ENCODE measurements at regions not wholly inside any gene's neighbourhood (a gene's known extent, or its start where the extent isn't known, plus 50 kb on each side); places are given as distances from the start of the nearest gene placed in this dataset.
"Not testable (repeated sequence)": the region's sequence is repeated elsewhere in the genome, so short reads cannot be mapped to it uniquely, and the experiment has no call there.

- no peak for TF ChIP-seq CTCF (IDR thresholded peaks at IDR 0.05)
- H3K4me3 ChIP-seq: no peak overlapping the region
- H3K9me3 ChIP-seq: no peaks in the 10 kb centered on the region
- WGBS, 2 donors: 61 to 74% methylated on average over 5 of the region's 5 CpGs
- intact Hi-C loops (cut with DNase I): no loop called here
- no peaks in the 10 kb centered on the region for H3K27me3 ChIP-seq
- H3K27ac ChIP-seq: no peak overlapping the region
- DNase-seq (no peak), ATAC-seq (no peak)
- no peaks in the 10 kb centered on the region for H3K36me3 ChIP-seq
- peaks cover 0 to 2% (median 0%) of the 10 kb centered on the region in 9 donors for H3K4me1 ChIP-seq
Measured at GRCh38 chr1:166391279-166392066, 224.7 kb upstream of the FAM78B start.

- peaks cover 0 to 2% (median 0%) of the 10 kb centered on the region in 9 donors for H3K4me1 ChIP-seq
- no peak for DNase-seq
- TF ChIP-seq CTCF (IDR thresholded peaks at IDR 0.05): no peak
- intact Hi-C loops (cut with DNase I): no loop called here
- H3K36me3 ChIP-seq: no peaks in the 10 kb centered on the region
- H3K27ac ChIP-seq: no peak overlapping the region
- no peaks in the 10 kb centered on the region for H3K27me3 ChIP-seq
- ATAC-seq: no peak
- H3K4me3 ChIP-seq: no peak overlapping the region
- H3K9me3 ChIP-seq: no peaks in the 10 kb centered on the region
Measured at GRCh38 chr1:166395729-166396128, 228.9 kb upstream of the FAM78B start.

- intact Hi-C loops (cut with DNase I); H3K4me1 ChIP-seq; H3K27me3 ChIP-seq; H3K4me3 ChIP-seq; H3K27ac ChIP-seq; DNase-seq; ATAC-seq; H3K36me3 ChIP-seq: not testable (repeated sequence)
- WGBS, 2 donors: 41 to 43% methylated on average over 9 of the region's 9 CpGs
- peaks cover 0 to 47% (median 15%) of the 10 kb centered on the region in 11 donors for H3K9me3 ChIP-seq
Measured at GRCh38 chr1:166409253-166410082, 242.7 kb upstream of the FAM78B start.

GRCh38 chr1:166410083-166410385 is 243.2 kb upstream of the FAM78B start:
- no peaks in the 10 kb centered on the region for H3K36me3 ChIP-seq
- H3K27me3 ChIP-seq: no peaks in the 10 kb centered on the region
- 61 to 77% methylated on average over 3 of the region's 3 CpGs for WGBS, 2 donors
- no peak for TF ChIP-seq CTCF (IDR thresholded peaks at IDR 0.05)
- peaks cover 0 to 47% (median 15%) of the 10 kb centered on the region in 11 donors for H3K9me3 ChIP-seq
- no peak overlapping the region for H3K4me3 ChIP-seq
- no peak for ATAC-seq
- DNase-seq: no peak
- no peak overlapping the region for H3K27ac ChIP-seq
- no peaks in the 10 kb centered on the region for H3K4me1 ChIP-seq
- intact Hi-C loops (cut with DNase I): no loop called here

- WGBS, 2 donors: 74 to 82% methylated on average over 7 of the region's 7 CpGs
- DNase-seq: not testable (repeated sequence)
Measured at GRCh38 chr1:166416831-166417230, 250.0 kb upstream of the FAM78B start.

More at GRCh38 chr1:166416831-166417230, 250.0 kb upstream of the FAM78B start:
- intact Hi-C loops (cut with DNase I); H3K27ac ChIP-seq; H3K4me3 ChIP-seq; H3K36me3 ChIP-seq; H3K27me3 ChIP-seq; H3K4me1 ChIP-seq; ATAC-seq; H3K9me3 ChIP-seq: not testable (repeated sequence)

All from heart right ventricle (tissue), 16 donors.